Stimulated activated CD4-positive, alpha-beta T cell treated with anti-CD3 and anti-CD28 coated beads, Interleukin-15, amount 100 ng/mL, for 24 hours (primary cell): ENCODE measurements at regions not wholly inside any gene's neighbourhood (a gene's known extent, or its start where the extent isn't known, plus 50 kb on each side); places are given as distances from the start of the nearest gene placed in this dataset.

Source experiments
- DNase-seq: peaks from one replicate; pipeline ENCODE4 v3.0.0-alpha.2; 2020

- no peak for DNase-seq
Measured at GRCh38 chr3:153944084-153944483, 177.1 kb upstream of the ARHGEF26 start.

GRCh38 chr3:153951276-153951675 lies 169.9 kb upstream of the ARHGEF26 start:
- DNase-seq, result no peak

GRCh38 chr3:153952091-153952490 lies 169.1 kb upstream of the ARHGEF26 start:
- no peak for DNase-seq

- no peak for DNase-seq
Measured at GRCh38 chr3:153956613-153957012, 164.6 kb upstream of the ARHGEF26 start.

- DNase-seq, result no peak
Measured at GRCh38 chr3:153957421-153957820, 163.8 kb upstream of the ARHGEF26 start.

GRCh38 chr3:153958635-153959595 lies 162.3 kb upstream of the ARHGEF26 start:
- DNase-seq, result no peak

- DNase-seq, result no peak
Measured at GRCh38 chr3:153960458-153961074, 160.6 kb upstream of the ARHGEF26 start.

GRCh38 chr3:153961494-153961893 lies 159.7 kb upstream of the ARHGEF26 start:
- DNase-seq, result no peak

- no peak for DNase-seq
Measured at GRCh38 chr3:153963012-153963411, 158.2 kb upstream of the ARHGEF26 start.

- no peak for DNase-seq
Measured at GRCh38 chr3:153967260-153967659, 153.9 kb upstream of the ARHGEF26 start.

- DNase-seq, result no peak
Measured at GRCh38 chr3:153970047-153970446, 151.1 kb upstream of the ARHGEF26 start.

GRCh38 chr3:153970741-153971347 lies 150.3 kb upstream of the ARHGEF26 start:
- DNase-seq, result no peak

- DNase-seq, result no peak
Measured at GRCh38 chr3:153972862-153973261, 148.3 kb upstream of the ARHGEF26 start.

GRCh38 chr3:153973722-153974265 lies 147.4 kb upstream of the ARHGEF26 start:
- no peak for DNase-seq

- DNase-seq, result no peak
Measured at GRCh38 chr3:153974614-153975013, 146.6 kb upstream of the ARHGEF26 start.

GRCh38 chr3:153976891-153977554 lies 144.2 kb upstream of the ARHGEF26 start:
- no peak for DNase-seq

GRCh38 chr3:153978006-153978405 lies 143.2 kb upstream of the ARHGEF26 start:
- DNase-seq, result no peak

GRCh38 chr3:153979418-153980251 lies 141.6 kb upstream of the ARHGEF26 start:
- no peak for DNase-seq

- DNase-seq, result no peak
Measured at GRCh38 chr3:153980252-153980590, 141.0 kb upstream of the ARHGEF26 start.

- peak; percentile 2 for DNase-seq
Measured at GRCh38 chr3:153997364-153997763, 123.8 kb upstream of the ARHGEF26 start.

GRCh38 chr3:154003649-154004048 lies 117.5 kb upstream of the ARHGEF26 start:
- DNase-seq, result no peak

GRCh38 chr3:154011036-154011435 lies 110.2 kb upstream of the ARHGEF26 start:
- no peak for DNase-seq
